Ureter (tissue), 1 donor: ENCODE measurements at regions not wholly inside any gene's neighbourhood (a gene's known extent, or its start where the extent isn't known, plus 50 kb on each side); places are given as distances from the start of the nearest gene placed in this dataset.
"Not testable (repeated sequence)": the region's sequence is repeated elsewhere in the genome, so short reads cannot be mapped to it uniquely, and the experiment has no call there.

Experiments
- DNase-seq: peaks from one replicate; pipeline ENCODE4 v3.0.0-alpha.2; 2020; ENCODE audit warnings: low spot score
- donor health status: DM: yes; HTN: yes; CAD: no.

DNA sequence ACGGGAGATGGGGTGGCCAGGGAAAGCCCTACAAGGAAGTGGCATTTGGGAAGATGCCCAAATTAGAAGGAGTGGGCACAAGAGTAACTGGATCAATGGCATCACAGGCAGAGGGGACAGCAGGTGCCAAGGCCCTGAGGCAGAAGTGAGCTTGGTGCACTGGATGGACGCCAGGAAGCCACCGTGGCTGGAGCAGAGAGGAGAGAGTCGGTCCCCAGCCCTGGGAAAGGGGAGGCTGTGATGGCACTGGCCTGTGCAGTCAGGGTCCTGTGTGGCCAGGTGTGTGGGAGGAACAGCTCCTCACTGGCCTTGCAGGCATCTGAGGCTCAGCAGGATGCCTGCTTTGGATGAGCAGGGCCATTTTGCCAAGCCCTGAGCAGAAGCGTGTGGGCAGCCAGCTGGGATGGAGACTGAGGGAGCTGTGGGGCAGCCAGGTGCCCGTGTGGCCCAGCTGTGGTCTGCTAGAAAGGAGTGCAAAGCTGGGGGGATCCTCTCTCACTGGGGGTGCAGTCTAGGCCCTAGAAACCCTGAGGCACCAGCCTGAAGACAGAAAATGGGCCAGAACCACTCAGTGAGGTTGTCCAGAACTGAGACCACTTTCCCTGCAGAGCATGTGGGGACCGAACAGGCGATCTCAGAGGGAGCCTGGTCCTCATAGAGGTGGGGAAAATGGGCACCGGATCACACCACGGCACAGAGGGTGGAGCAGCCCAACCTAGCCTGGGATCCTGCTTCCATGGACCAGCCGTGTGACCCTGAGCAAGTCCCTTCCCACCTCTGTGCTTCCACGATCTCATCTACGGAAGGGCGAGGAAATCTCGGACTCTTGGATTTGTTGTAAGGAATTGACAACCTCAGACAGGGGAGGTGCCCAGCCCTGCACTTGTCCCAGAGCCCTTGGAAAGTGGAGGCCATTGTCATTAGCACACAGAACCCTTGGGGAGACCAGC is 78.6 kb upstream of the RTL6 start:
- no peak for DNase-seq

- no peak for DNase-seq
These were observed 77.6 kb upstream of the RTL6 start for GRCh38 chr22:44575381-44576268.

GRCh38 chr22:44574640-44575380 is 76.8 kb upstream of the RTL6 start:
- no peak for DNase-seq

DNA sequence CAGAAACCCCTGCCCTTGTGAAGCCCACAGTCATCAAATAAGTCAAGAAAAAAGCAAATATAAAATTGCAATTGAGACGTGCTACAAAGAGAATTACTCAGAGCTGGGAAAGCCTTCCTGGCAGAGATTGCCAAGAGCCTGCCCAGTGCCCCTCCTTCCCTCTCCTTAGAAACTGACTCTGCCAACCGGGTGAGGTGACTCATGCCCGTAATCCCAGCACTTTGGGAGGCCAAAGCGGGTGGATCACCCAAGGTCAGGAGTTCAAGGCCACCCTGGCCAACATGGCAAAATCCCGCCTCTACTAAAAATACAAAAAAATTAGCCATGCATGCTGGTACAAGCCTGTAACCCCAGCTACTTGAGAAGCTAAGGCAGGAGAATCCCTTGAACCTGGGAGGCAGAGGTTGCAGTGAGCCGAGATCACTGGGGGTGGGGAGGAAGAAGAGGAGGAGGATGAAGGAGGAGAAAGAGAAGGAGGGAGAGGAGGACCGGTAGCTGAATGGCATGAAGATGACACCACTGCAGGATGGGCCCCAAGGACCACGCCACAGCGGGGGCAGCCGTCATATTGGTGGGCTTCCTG is 76.1 kb upstream of the RTL6 start:
- peak; percentile 56 for DNase-seq

DNA sequence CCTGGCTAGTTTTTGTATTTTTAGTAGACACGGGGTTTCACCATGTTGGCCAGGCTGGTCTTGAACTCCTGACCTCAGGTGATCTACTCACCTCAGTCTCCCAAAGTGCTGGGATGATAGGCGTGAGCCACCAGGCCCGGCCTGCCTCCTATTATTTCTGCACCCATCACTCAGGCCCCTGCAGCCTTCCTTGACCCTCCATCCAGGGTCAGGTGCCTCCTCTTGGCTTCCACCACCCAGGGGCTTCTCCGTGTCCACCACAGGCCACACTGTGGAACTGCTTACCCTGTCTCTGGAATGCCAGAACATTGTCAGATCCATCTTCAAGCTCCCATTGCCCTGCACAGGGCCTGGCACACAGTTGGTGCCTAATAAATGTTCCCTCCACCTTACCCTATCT is 75.4 kb upstream of the RTL6 start:
- peak; percentile 34 for DNase-seq

- DNase-seq: peak; percentile 32
These were observed 74.6 kb upstream of the RTL6 start for GRCh38 chr22:44572414-44573207.

- DNase-seq: peak; percentile 20
These were observed 73.8 kb upstream of the RTL6 start for GRCh38 chr22:44571566-44572413.

DNA sequence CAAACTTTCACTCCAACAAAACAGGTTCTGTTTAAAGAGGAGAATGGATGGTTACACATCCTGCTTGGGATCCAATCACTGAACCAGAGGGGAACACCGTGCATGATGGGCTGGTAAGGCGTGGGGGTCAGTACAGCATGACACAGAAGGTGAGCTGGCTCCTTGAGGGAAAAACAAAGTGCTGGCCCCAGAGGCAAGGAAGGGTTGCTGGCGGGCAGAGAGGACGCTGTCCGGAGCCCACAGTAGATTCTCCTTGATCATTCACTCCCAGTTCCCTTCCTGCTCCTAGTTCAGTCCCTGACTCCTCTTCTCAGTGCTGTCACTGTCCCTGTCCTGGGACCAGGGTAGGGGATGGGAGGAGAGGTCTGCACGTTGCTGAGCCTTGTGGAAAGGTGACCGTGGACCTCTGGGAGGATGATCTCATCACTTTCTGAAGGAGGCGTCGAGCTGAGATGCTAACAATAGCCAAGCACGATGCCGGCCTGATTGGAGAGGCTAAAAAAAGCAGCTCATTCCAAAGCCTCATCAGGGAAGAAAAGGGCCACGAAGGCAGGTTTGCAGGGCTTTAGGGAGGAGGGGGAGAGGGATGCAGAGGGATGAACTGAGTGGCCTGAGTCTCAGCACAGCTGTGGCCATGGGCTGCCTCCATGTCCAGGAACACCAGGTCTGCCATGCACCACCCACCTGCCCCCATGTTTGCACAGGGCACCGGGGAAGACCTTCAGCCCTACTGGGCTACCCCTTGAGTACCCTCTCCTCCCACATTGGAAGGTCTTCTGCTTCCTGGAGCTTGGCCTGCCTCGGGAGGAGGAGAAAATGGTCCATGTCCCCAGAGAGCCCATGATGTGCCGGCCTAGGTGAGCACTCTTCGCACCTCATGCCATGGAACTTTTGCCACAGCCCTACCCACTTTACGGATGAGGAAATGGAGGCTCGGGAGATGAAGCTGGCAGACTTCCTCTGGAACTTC is 72.7 kb upstream of the RTL6 start:
- DNase-seq: peak; percentile 32

GRCh38 chr22:44569561-44569991 is 71.5 kb upstream of the RTL6 start:
- peak; percentile 22 for DNase-seq

DNA sequence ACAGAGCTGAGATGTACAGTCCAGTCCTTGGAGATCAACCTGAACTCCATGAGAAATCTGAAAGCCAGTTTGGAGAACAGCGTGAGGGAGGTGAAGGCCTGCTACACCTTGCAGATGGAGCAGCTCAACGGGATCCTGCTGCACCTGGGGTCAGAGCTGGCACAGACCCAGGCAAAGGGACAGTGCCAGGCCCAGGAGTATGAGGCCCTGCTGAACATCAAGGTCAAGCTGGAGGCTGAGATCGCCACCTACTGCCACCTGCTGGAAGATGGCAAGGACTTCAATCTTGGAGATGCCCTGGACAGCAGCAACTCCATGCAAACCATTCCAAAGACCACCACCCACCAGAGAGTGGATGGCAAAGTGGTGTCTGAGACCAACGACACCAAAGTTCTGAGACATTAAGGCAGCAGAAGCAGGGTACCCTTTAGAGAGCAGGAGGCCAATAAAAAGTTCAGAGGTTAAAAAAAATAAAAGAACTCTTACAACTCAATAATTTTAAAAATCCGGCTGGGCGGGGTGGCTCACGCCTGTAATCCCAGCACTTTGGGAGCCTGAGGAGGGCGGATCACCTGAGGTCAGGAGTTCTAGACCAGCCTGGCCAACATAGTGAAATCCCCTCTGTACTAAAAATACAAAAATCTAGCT is 69.9 kb upstream of the RTL6 start:
- DNase-seq: peak; percentile 57

- DNase-seq: peak; percentile 22
These were observed 69.4 kb upstream of the RTL6 start for GRCh38 chr22:44567378-44567841.

GRCh38 chr22:44566911-44567310 is 68.9 kb upstream of the RTL6 start:
- DNase-seq: peak; percentile 37

- DNase-seq: not testable (repeated sequence)
These were observed 64.6 kb upstream of the RTL6 start for GRCh38 chr22:44562651-44563050.

GRCh38 chr22:44561139-44561840 is 63.3 kb upstream of the RTL6 start:
- DNase-seq: no peak

DNA sequence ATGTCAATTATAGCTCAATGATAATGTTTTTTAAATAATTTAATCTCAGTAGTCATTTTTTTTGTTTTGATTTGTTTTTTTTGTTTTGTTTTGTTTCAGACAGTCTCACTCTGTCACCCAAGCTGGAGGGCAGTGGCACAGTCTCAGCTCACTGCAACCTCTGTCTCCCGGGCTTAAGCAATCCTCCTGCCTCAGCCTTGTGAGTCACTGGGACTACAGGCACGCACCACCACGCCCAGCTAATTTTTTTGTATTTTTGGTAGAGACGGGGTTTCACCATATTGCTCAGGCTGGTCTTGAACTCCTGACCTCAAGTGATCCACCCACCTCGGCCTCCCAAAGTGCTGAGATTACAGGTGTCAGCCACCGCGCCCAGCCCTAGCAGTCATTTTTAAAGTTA is 60.6 kb upstream of the RTL6 start:
- not testable (repeated sequence) for DNase-seq

GRCh38 chr22:44557872-44558271 is 59.8 kb upstream of the RTL6 start:
- DNase-seq: not testable (repeated sequence)
